HepG2 (cell line): ENCODE measurements at regions not wholly inside any gene's neighbourhood (a gene's known extent, or its start where the extent isn't known, plus 50 kb on each side); places are given as distances from the start of the nearest gene placed in this dataset.

Source experiments
- NFE2 ChIP-seq: sonication (generic); formaldehyde crosslinking; IDR thresholded peaks from 2 replicates; pipeline ENCODE4 v1.4.0; 2020; ENCODE audit warnings: missing genetic modification reagents
- POLR2AphosphoS5 ChIP-seq: IDR thresholded peaks from 2 replicates; pipeline ENCODE4 v1.6.1; 2012; ENCODE audit warnings: low read depth, low read length
- SOX6 ChIP-seq, 2 experiments: fragments of 450-650 bp in 1 of 2; sonication (generic) in 1 of 2; formaldehyde crosslinking in 1 of 2; IDR thresholded peaks; 2 replicates each; pipeline versions ENCODE4 v1.4.0 to v1.6.1; 2017 to 2020; ENCODE audit warnings: antibody characterized with exemption in 1 of 2, mild to moderate bottlenecking in 1 of 2, missing genetic modification reagents in 1 of 2
- THAP11 ChIP-seq: IDR thresholded peaks from 2 replicates; pipeline ENCODE4 v1.6.1; 2016; ENCODE audit warnings: missing biosample characterization, missing genetic modification reagents

GRCh38 chr12:77471801-77472200 lies 358.9 kb upstream of the NAV3 start:
- TF ChIP-seq SOX6 (IDR thresholded peaks at IDR 0.05) (no peak), SOX6 (CRISPR knock-in tag; IDR thresholded peaks at IDR 0.05) (no peak), NFE2 (CRISPR knock-in tag) (no peak), THAP11 (CRISPR knock-in tag) (no peak), POLR2AphosphoS5 (no peak)
